Smooth muscle cell (in vitro differentiated cells): ENCODE measurements at regions not wholly inside any gene's neighbourhood (a gene's known extent, or its start where the extent isn't known, plus 50 kb on each side); places are given as distances from the start of the nearest gene placed in this dataset.
A peak's percentile ranks its signal among the peaks of the same experiment; 100 is the strongest.

Source experiments
- DNase-seq: peaks from one replicate; lab custom pipeline; 2025; ENCODE audit not compliant: unreplicated experiment; lab: John Stamatoyannopoulos, UW
- H2AFZ ChIP-seq: fragments of 200-600 bp; sonication (generic); 2 replicates; pipeline ENCODE4 v1.6.0; 2016; ENCODE audit warnings: antibody characterized with exemption, low read depth, mild to moderate bottlenecking
- H3F3A ChIP-seq: fragments of 200-600 bp; sonication (generic); 2 replicates; pipeline ENCODE4 v1.6.0; 2017; ENCODE audit warnings: antibody characterized with exemption, low read depth
- H3K27ac ChIP-seq: fragments of 200-600 bp; sonication (generic); 2 replicates; pipeline ENCODE4 v1.5.1; 2016; ENCODE audit warnings: low read depth, mild to moderate bottlenecking
- H3K27me3 ChIP-seq: fragments of 200-600 bp; sonication (generic); 2 replicates; pipeline ENCODE4 v1.6.1; 2016; ENCODE audit warnings: low read depth, mild to moderate bottlenecking
- H3K36me3 ChIP-seq: fragments of 200-600 bp; sonication (generic); 2 replicates; pipeline ENCODE4 v1.5.1; 2016; ENCODE audit warnings: low read depth
- H3K4me1 ChIP-seq: fragments of 200-600 bp; sonication (generic); 2 replicates; pipeline ENCODE4 v1.5.1; 2016; ENCODE audit warnings: low read depth
- H3K4me2 ChIP-seq: fragments of 200-600 bp; sonication (generic); 2 replicates; pipeline ENCODE4 v1.6.0; 2016; ENCODE audit warnings: mild to moderate bottlenecking
- H3K4me3 ChIP-seq: fragments of 200-600 bp; sonication (generic); 2 replicates; pipeline ENCODE4 v1.5.1; 2016; ENCODE audit warnings: mild to moderate bottlenecking
- H3K79me2 ChIP-seq: fragments of 200-600 bp; sonication (generic); 2 replicates; pipeline ENCODE4 v1.6.0; 2016; ENCODE audit warnings: low read depth, mild to moderate bottlenecking
- H3K9ac ChIP-seq: fragments of 200-600 bp; sonication (generic); 2 replicates; pipeline ENCODE4 v1.6.0; 2016; ENCODE audit warnings: low read depth
- H3K9me3 ChIP-seq: fragments of 200-600 bp; sonication (generic); replicated peaks from 2 replicates; pipeline ENCODE4 v1.5.1; 2016; ENCODE audit warnings: low read depth
- H4K20me1 ChIP-seq: fragments of 200-600 bp; sonication (generic); 2 replicates; pipeline ENCODE4 v1.6.0; 2016; ENCODE audit warnings: low read depth
- CTCF ChIP-seq: fragments of 200-600 bp; sonication (generic); IDR thresholded peaks from 2 replicates; pipeline ENCODE4 v1.5.1; 2017; ENCODE audit warnings: borderline replicate concordance, mild to moderate bottlenecking, antibody characterized with exemption; ENCODE audit not compliant: insufficient read depth, poor library complexity, severe bottlenecking
- WGBS: methylation state at CpG from one replicate; pipeline ENCODE4 v1.1.7; 2016; ENCODE audit warnings: low lambda C conversion rate; 5-methylcytosine and 5-hydroxymethylcytosine counted together

- H3F3A ChIP-seq: no peaks in the 10 kb centered on the region
- no peaks in the 10 kb centered on the region for H4K20me1 ChIP-seq
- WGBS: 53% methylated on average over 10 of the region's 10 CpGs
- no peak for DNase-seq
- no peaks in the 10 kb centered on the region for H3K9me3 ChIP-seq
- peak overlapping the region; percentile 83 for H3K27ac ChIP-seq
- no peak overlapping the region for H3K9ac ChIP-seq
- no peaks in the 10 kb centered on the region for H3K27me3 ChIP-seq
- no peak for TF ChIP-seq CTCF
- H3K36me3 ChIP-seq: no peaks in the 10 kb centered on the region
- H2AFZ ChIP-seq: no peak overlapping the region
- H3K79me2 ChIP-seq: no peaks in the 10 kb centered on the region
- no peak overlapping the region for H3K4me3 ChIP-seq
- no peaks in the 10 kb centered on the region for H3K4me1 ChIP-seq
- H3K4me2 ChIP-seq: no peak overlapping the region
Measured at GRCh38 chr13:107450931-107451330, 764.4 kb downstream of the LIG4 start.

GRCh38 chr13:107450431-107450830, 764.9 kb downstream of the LIG4 start:
- Histone ChIP-seq H3K4me2 (no peak overlapping the region), H3K9me3 (no peaks in the 10 kb centered on the region), H3K79me2 (no peaks in the 10 kb centered on the region), H4K20me1 (no peaks in the 10 kb centered on the region), H3F3A (no peaks in the 10 kb centered on the region), H3K27ac (peak overlapping the region; percentile 83), H3K27me3 (no peaks in the 10 kb centered on the region), H3K4me3 (no peak overlapping the region), H3K9ac (peak overlapping the region; percentile 33), H3K4me1 (no peaks in the 10 kb centered on the region), H2AFZ (no peak overlapping the region), H3K36me3 (no peaks in the 10 kb centered on the region)
- DNase-seq: no peak
- no peak for TF ChIP-seq CTCF
- 91% methylated on average over 6 of the region's 6 CpGs for whole genome bisulfite sequencing

DNA sequence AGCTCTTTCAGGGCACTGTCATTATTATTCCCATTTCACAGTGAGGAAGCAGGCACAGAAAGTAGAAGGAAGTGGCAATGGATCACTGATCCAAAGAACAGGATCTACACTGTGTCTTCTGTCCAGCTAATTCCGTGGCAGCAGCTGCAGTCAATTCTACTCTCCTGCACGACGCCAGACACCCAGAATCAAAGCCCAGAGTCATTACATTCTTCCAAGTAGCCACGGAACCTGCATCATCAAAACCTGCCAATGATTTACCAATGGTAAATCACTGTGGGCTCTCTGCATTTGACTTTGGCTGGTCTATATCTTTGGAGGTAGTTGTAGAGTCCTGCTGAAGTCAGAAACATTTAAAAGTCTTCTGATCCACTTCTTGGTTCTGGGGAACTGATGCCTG, 767.7 kb downstream of the LIG4 start:
- H3K4me1 ChIP-seq: no peaks in the 10 kb centered on the region
- no peaks in the 10 kb centered on the region for H4K20me1 ChIP-seq
- H3K9me3 ChIP-seq: no peaks in the 10 kb centered on the region
- no peak overlapping the region for H2AFZ ChIP-seq
- no peak for DNase-seq
- no peaks in the 10 kb centered on the region for H3K79me2 ChIP-seq
- no peaks in the 10 kb centered on the region for H3K36me3 ChIP-seq
- no peak overlapping the region for H3K9ac ChIP-seq
- no peak for TF ChIP-seq CTCF
- H3K4me2 ChIP-seq: no peak overlapping the region
- 88% methylated on average over 4 of the region's 4 CpGs for WGBS
- H3K27me3 ChIP-seq: no peaks in the 10 kb centered on the region
- no peaks in the 10 kb centered on the region for H3F3A ChIP-seq
- H3K4me3 ChIP-seq: no peak overlapping the region
- no peak overlapping the region for H3K27ac ChIP-seq

DNA sequence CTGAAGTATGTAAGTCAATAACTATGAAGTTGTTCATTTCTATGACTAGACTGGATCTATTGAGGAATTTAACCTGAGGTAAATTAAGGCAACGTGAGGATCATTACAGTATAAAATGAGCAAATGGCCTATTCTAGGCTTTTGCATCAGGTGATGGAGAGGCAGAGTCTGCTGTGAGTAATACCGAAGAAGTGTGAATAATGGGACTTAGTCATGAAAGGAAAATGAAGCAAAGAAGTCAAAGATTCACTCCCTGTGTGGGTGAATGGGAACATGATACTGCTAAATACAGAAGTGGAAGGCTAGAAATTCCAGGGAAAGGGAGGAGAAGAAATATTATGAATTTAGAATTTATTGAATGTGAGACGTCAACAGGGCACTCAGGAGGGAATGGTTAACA, 774.1 kb downstream of the LIG4 start:
- no peak for TF ChIP-seq CTCF
- H3K27ac ChIP-seq: no peak overlapping the region
- H3K9ac ChIP-seq: no peak overlapping the region
- H3K36me3 ChIP-seq: no peaks in the 10 kb centered on the region
- no peaks in the 10 kb centered on the region for H3K4me1 ChIP-seq
- H3K4me2 ChIP-seq: no peak overlapping the region
- no peaks in the 10 kb centered on the region for H3F3A ChIP-seq
- H3K79me2 ChIP-seq: no peaks in the 10 kb centered on the region
- H3K9me3 ChIP-seq: no peaks in the 10 kb centered on the region
- no peak overlapping the region for H3K4me3 ChIP-seq
- no peaks in the 10 kb centered on the region for H4K20me1 ChIP-seq
- no peak for DNase-seq
- H2AFZ ChIP-seq: no peak overlapping the region
- WGBS: 59% methylated on average over 3 of the region's 3 CpGs
- no peaks in the 10 kb centered on the region for H3K27me3 ChIP-seq
